Thyroid gland (tissue), 4 donors: ENCODE measurements at regions not wholly inside any gene's neighbourhood (a gene's known extent, or its start where the extent isn't known, plus 50 kb on each side); places are given as distances from the start of the nearest gene placed in this dataset.

Source experiments
- DNase-seq, 2 donors: peaks; one replicate each; pipeline ENCODE4 v3.0.0-alpha.2; 2019
- H3K27ac ChIP-seq, 3 donors: fragments of 200-600 bp; sonication (generic); 1 replicate in 2 of 3; 2 replicates in 1 of 3; pipeline ENCODE4 v1.5.1; 2016 to 2019; ENCODE audit warnings: mild to moderate bottlenecking in 1 of 3, moderate library complexity in 1 of 3
- H3K27me3 ChIP-seq: fragments of 200-600 bp; sonication (generic); one replicate; pipeline ENCODE4 v1.5.1; 2019
- H3K36me3 ChIP-seq, 2 donors: fragments of 200-600 bp; sonication (generic); one replicate each; pipeline ENCODE4 v1.5.1; 2016 to 2019
- H3K4me1 ChIP-seq, 2 donors: fragments of 200-600 bp; sonication (generic); one replicate each; pipeline ENCODE4 v1.5.1; 2017 to 2019
- H3K4me3 ChIP-seq, 3 donors: fragments of 200-600 bp; sonication (generic); replicated peaks in 1 of 3; 1 replicate in 2 of 3; 2 replicates in 1 of 3; pipeline ENCODE4 v1.5.1; 2016; ENCODE audit warnings: mild to moderate bottlenecking in 1 of 3
- H3K9me3 ChIP-seq: fragments of 200-600 bp; sonication (generic); one replicate; pipeline ENCODE4 v1.5.1; 2017
- CTCF ChIP-seq, 6 experiments: fragments of 200-600 bp in 3 of 6; fragments of 450-650 bp in 3 of 6; sonication (generic) in 3 of 6; IDR thresholded peaks; one replicate each; pipeline ENCODE4 v1.5.1; 2016 to 2019; ENCODE audit warnings: antibody characterized with exemption in 6 of 6, mild to moderate bottlenecking in 2 of 6, inconsistent platforms in 1 of 6, moderate library complexity in 1 of 6
- POLR2A ChIP-seq, 2 donors: fragments of 450-650 bp; IDR thresholded peaks; one replicate each; pipeline ENCODE4 v1.6.1; 2017; ENCODE audit warnings: antibody characterized with exemption in 2 of 2, mild to moderate bottlenecking in 2 of 2, moderate library complexity in 1 of 2
- WGBS, 2 donors: methylation state at CpG; one replicate each; pipeline ENCODE4 v1.1.5; 2017; 5-methylcytosine and 5-hydroxymethylcytosine counted together
- intact Hi-C: fragments of 100-400 bp; cut with DNase I; formaldehyde crosslinking; loops from one replicate; pipeline ENCODE4 v1.15.1; 2023

- Histone ChIP-seq H3K4me1 (no peaks in the 10 kb centered on the region), H3K27ac (no peak overlapping the region), H3K27me3 (no peaks in the 10 kb centered on the region), H3K9me3 (no peaks in the 10 kb centered on the region), H3K4me3 (no peak overlapping the region), H3K36me3 (no peaks in the 10 kb centered on the region)
- DNase-seq, result no peak
- WGBS, 2 donors, result 78 to 80% methylated on average over 2 of the region's 2 CpGs
- TF ChIP-seq CTCF (IDR thresholded peaks at IDR 0.05), result no peak
- TF ChIP-seq POLR2A (IDR thresholded peaks at IDR 0.05), result no peak
- intact Hi-C loops, result no loop called here
Measured at GRCh38 chr13:58960888-58961287, 1202.8 kb downstream of the DIAPH3 start.

- no peak for DNase-seq
- no peaks in the 10 kb centered on the region for H3K4me1 ChIP-seq
- 88 to 91% methylated on average over 2 of the region's 2 CpGs for WGBS, 2 donors
- TF ChIP-seq CTCF (IDR thresholded peaks at IDR 0.05), result no peak
- no peak for TF ChIP-seq POLR2A (IDR thresholded peaks at IDR 0.05)
- H3K27ac ChIP-seq, result no peak overlapping the region
- no peaks in the 10 kb centered on the region for H3K27me3 ChIP-seq
- intact Hi-C loops, result no loop called here
- H3K9me3 ChIP-seq, result no peaks in the 10 kb centered on the region
- no peaks in the 10 kb centered on the region for H3K36me3 ChIP-seq
- no peak overlapping the region for H3K4me3 ChIP-seq
Measured at GRCh38 chr13:58963321-58963720, 1200.4 kb downstream of the DIAPH3 start.

- Histone ChIP-seq H3K4me1 (no peaks in the 10 kb centered on the region), H3K9me3 (no peaks in the 10 kb centered on the region), H3K36me3 (no peaks in the 10 kb centered on the region), H3K4me3 (no peak overlapping the region), H3K27ac (no peak overlapping the region), H3K27me3 (no peaks in the 10 kb centered on the region)
- intact Hi-C loops, result no loop called here
- WGBS, 2 donors, result 73 to 85% methylated on average over 3 of the region's 3 CpGs
- no peak for DNase-seq
- no peak for TF ChIP-seq CTCF (IDR thresholded peaks at IDR 0.05)
- TF ChIP-seq POLR2A (IDR thresholded peaks at IDR 0.05), result no peak
Measured at GRCh38 chr13:58964048-58964447, 1199.7 kb downstream of the DIAPH3 start.

GRCh38 chr13:58977085-58977484 is 1186.6 kb downstream of the DIAPH3 start:
- TF ChIP-seq POLR2A (IDR thresholded peaks at IDR 0.05) (no peak), CTCF (IDR thresholded peaks at IDR 0.05) (no peak)
- 97% methylated on average over 6 of the region's 6 CpGs for WGBS, 2 donors
- intact Hi-C loops, result no loop called here

GRCh38 chr13:58978331-58978730 is 1185.4 kb downstream of the DIAPH3 start:
- no peaks in the 10 kb centered on the region for H3K9me3 ChIP-seq
- intact Hi-C loops, result no loop called here
- no peaks in the 10 kb centered on the region for H3K4me1 ChIP-seq
- H3K36me3 ChIP-seq, result no peaks in the 10 kb centered on the region
- H3K4me3 ChIP-seq, result no peak overlapping the region
- no peaks in the 10 kb centered on the region for H3K27me3 ChIP-seq
- TF ChIP-seq CTCF (IDR thresholded peaks at IDR 0.05), result no peak
- TF ChIP-seq POLR2A (IDR thresholded peaks at IDR 0.05), result no peak
- no peak for DNase-seq
- 73 to 87% methylated on average over 1 of the region's 1 CpG for WGBS, 2 donors
- H3K27ac ChIP-seq, result no peak overlapping the region

More at GRCh38 chr13:58977085-58977484, 1186.6 kb downstream of the DIAPH3 start:
- H3K4me1 ChIP-seq, result no peaks in the 10 kb centered on the region
- H3K4me3 ChIP-seq, result no peak overlapping the region
- no peaks in the 10 kb centered on the region for H3K9me3 ChIP-seq
- no peaks in the 10 kb centered on the region for H3K27me3 ChIP-seq
- H3K36me3 ChIP-seq, result no peaks in the 10 kb centered on the region
- no peak for DNase-seq
- H3K27ac ChIP-seq, result no peak overlapping the region
